ENCODE measurements at regions not wholly inside any gene's neighbourhood (a gene's known extent, or its start where the extent isn't known, plus 50 kb on each side); places are given as distances from the start of the nearest gene placed in this dataset.

DNA sequence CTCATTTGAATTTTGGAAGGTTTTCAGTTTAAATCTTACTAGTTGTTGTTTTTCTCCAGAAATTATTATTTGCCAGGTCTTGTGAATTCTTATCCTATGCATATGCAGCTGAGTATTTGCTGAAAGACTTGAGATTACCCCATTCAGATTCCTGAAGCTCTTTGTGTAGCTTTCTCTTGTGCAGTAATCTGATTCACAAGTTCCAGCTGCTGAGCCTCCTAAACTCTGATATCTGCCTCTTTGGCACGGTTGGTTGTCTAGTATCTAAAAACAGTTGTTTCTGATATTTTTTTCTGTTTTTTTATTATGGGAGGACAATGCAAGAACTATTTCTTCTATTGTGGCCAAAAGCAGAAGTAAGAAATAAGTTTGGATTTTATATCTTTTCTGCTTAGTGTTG, 863.9 kb upstream of the MANEA start:
- TF ChIP-seq, protein P1, sequence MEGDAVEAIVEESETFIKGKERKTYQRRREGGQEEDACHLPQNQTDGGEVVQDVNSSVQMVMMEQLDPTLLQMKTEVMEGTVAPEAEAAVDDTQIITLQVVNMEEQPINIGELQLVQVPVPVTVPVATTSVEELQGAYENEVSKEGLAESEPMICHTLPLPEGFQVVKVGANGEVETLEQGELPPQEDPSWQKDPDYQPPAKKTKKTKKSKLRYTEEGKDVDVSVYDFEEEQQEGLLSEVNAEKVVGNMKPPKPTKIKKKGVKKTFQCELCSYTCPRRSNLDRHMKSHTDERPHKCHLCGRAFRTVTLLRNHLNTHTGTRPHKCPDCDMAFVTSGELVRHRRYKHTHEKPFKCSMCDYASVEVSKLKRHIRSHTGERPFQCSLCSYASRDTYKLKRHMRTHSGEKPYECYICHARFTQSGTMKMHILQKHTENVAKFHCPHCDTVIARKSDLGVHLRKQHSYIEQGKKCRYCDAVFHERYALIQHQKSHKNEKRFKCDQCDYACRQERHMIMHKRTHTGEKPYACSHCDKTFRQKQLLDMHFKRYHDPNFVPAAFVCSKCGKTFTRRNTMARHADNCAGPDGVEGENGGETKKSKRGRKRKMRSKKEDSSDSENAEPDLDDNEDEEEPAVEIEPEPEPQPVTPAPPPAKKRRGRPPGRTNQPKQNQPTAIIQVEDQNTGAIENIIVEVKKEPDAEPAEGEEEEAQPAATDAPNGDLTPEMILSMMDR (IDR thresholded peaks at IDR 0.05; ENCODE audit: low read length), result no peak
- TF ChIP-seq EZH2phosphoT487 (IDR thresholded peaks at IDR 0.05; ENCODE audit: low read length), result no peak

Measured in MM.1S (cell line).